ENCODE measurements at regions not wholly inside any gene's neighbourhood (a gene's known extent, or its start where the extent isn't known, plus 50 kb on each side); places are given as distances from the start of the nearest gene placed in this dataset.

DNA sequence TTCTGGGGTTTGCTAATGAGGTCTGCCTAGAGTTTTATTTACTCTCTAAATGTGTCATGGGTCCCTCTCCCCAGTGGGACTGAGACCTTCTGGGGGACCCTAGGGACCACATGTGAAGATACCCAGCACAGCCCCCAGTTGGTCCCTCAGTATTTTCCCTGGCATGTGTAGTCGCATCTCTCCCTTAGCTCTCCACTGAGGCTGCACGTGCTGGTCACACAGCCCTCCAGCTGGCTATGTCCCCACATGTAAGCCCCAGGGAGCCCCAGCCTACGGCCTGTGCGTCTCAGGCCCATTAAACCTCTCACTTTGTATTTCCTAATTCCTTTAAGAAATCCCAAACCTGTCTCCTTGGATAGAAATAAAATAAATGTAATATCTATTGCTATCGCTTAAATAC is 189.6 kb upstream of the TSHZ3 start:
- Histone ChIP-seq H2AFZ (ENCODE audit: insufficient read depth, low read length, poor library complexity) (no peak overlapping the region), H3K18ac (ENCODE audit: low read length) (no peak overlapping the region), H2BK12ac (ENCODE audit: low read length) (no peak overlapping the region), H3K79me1 (ENCODE audit: low read length) (no peaks in the 10 kb centered on the region), H3K27ac (ENCODE audit: low read depth, low read length) (no peak overlapping the region), H2BK120ac (ENCODE audit: insufficient read depth, low read length, poor library complexity) (no peak overlapping the region), H4K12ac (ENCODE audit: low read depth, low read length) (no peak overlapping the region), H3K4ac (ENCODE audit: low read depth, low read length) (no peak overlapping the region), H2BK5ac (ENCODE audit: low read depth, low read length, poor library complexity) (no peak overlapping the region), H3K27me3 (ENCODE audit: insufficient read depth, low read length) (no peaks in the 10 kb centered on the region), H3K4me2 (ENCODE audit: low read length) (no peak overlapping the region), H4K91ac (ENCODE audit: low read depth, low read length) (no peak overlapping the region), H2AK5ac (ENCODE audit: low read length) (no peak overlapping the region), H3K4me3 (ENCODE audit: low read depth, low read length) (no peak overlapping the region), H3K79me2 (ENCODE audit: control insufficient read depth, insufficient read depth, low read length, poor library complexity) (no peaks in the 10 kb centered on the region), H3K23ac (ENCODE audit: low read length) (no peak overlapping the region), H4K8ac (ENCODE audit: low read depth, low read length) (no peak overlapping the region), H3K9me3 (ENCODE audit: insufficient read depth, low read depth, low read length) (peaks cover 2% of the 10 kb centered on the region), H3K4me1 (ENCODE audit: control insufficient read depth in 1 of 2, insufficient read depth in 2 of 2, low read length in 2 of 2) (no peaks in the 10 kb centered on the region), H3K14ac (ENCODE audit: low read length) (no peak overlapping the region), H3K9ac (ENCODE audit: low read length) (no peak overlapping the region), H3K36me3 (ENCODE audit: control insufficient read depth in 1 of 2, insufficient read depth in 2 of 2, low read length in 2 of 2) (no peaks in the 10 kb centered on the region)
- DNase-seq = no peak
- WGBS (ENCODE audit: extremely low coverage, insufficient coverage, insufficient read length) = no CpG with 5 or more reads among the region's 5 CpGs

DNA sequence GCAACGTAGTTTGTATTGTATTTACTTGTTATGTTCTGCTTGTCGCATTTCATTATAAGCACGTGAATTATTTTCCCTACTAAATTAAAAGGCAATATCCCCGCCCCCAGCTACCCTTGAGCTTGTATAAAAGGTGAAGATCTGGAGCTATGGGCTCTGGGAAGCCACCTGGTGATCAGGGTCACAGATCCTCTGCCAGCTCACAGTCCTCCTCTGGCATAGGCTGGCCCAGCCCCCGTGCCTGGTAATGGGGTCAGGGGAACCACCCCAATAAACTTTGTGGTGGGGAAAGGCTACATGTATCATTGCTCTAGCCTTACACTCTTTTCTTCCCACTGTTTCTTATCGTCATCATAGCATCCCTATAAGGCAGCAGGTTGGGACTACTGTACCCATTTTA is 190.2 kb upstream of the TSHZ3 start:
- DNase-seq = no peak
- Histone ChIP-seq H3K27me3 (ENCODE audit: insufficient read depth, low read length) (no peaks in the 10 kb centered on the region), H3K4ac (ENCODE audit: low read depth, low read length) (no peak overlapping the region), H4K91ac (ENCODE audit: low read depth, low read length) (no peak overlapping the region), H2AFZ (ENCODE audit: insufficient read depth, low read length, poor library complexity) (no peak overlapping the region), H3K4me1 (ENCODE audit: control insufficient read depth in 1 of 2, insufficient read depth in 2 of 2, low read length in 2 of 2) (no peaks in the 10 kb centered on the region), H3K27ac (ENCODE audit: low read depth, low read length) (no peak overlapping the region), H3K9me3 (ENCODE audit: insufficient read depth, low read depth, low read length) (peaks cover 2% of the 10 kb centered on the region), H3K4me2 (ENCODE audit: low read length) (no peak overlapping the region), H2BK5ac (ENCODE audit: low read depth, low read length, poor library complexity) (no peak overlapping the region), H3K36me3 (ENCODE audit: control insufficient read depth in 1 of 2, insufficient read depth in 2 of 2, low read length in 2 of 2) (no peaks in the 10 kb centered on the region), H2BK12ac (ENCODE audit: low read length) (no peak overlapping the region), H3K79me1 (ENCODE audit: low read length) (no peaks in the 10 kb centered on the region), H3K14ac (ENCODE audit: low read length) (no peak overlapping the region), H3K23ac (ENCODE audit: low read length) (no peak overlapping the region), H3K18ac (ENCODE audit: low read length) (no peak overlapping the region), H3K4me3 (ENCODE audit: low read depth, low read length) (no peak overlapping the region), H4K12ac (ENCODE audit: low read depth, low read length) (no peak overlapping the region), H2BK120ac (ENCODE audit: insufficient read depth, low read length, poor library complexity) (no peak overlapping the region), H3K79me2 (ENCODE audit: control insufficient read depth, insufficient read depth, low read length, poor library complexity) (no peaks in the 10 kb centered on the region), H2AK5ac (ENCODE audit: low read length) (no peak overlapping the region), H4K8ac (ENCODE audit: low read depth, low read length) (no peak overlapping the region), H3K9ac (ENCODE audit: low read length) (no peak overlapping the region)
- WGBS (ENCODE audit: extremely low coverage, insufficient coverage, insufficient read length) = no CpG with 5 or more reads among the region's 6 CpGs

GRCh38 chr19:31541396-31541795 is 192.2 kb upstream of the TSHZ3 start:
- Histone ChIP-seq H3K27me3 (ENCODE audit: insufficient read depth, low read length) (no peaks in the 10 kb centered on the region), H2BK120ac (ENCODE audit: insufficient read depth, low read length, poor library complexity) (no peak overlapping the region), H3K27ac (ENCODE audit: low read depth, low read length) (no peak overlapping the region), H3K14ac (ENCODE audit: low read length) (no peak overlapping the region), H2BK12ac (ENCODE audit: low read length) (no peak overlapping the region), H4K12ac (ENCODE audit: low read depth, low read length) (no peak overlapping the region), H3K4me1 (ENCODE audit: control insufficient read depth in 1 of 2, insufficient read depth in 2 of 2, low read length in 2 of 2) (no peaks in the 10 kb centered on the region), H3K79me1 (ENCODE audit: low read length) (no peaks in the 10 kb centered on the region), H2BK5ac (ENCODE audit: low read depth, low read length, poor library complexity) (no peak overlapping the region), H3K23ac (ENCODE audit: low read length) (no peak overlapping the region), H3K4me2 (ENCODE audit: low read length) (no peak overlapping the region), H4K91ac (ENCODE audit: low read depth, low read length) (no peak overlapping the region), H3K36me3 (ENCODE audit: control insufficient read depth in 1 of 2, insufficient read depth in 2 of 2, low read length in 2 of 2) (no peaks in the 10 kb centered on the region), H3K79me2 (ENCODE audit: control insufficient read depth, insufficient read depth, low read length, poor library complexity) (no peaks in the 10 kb centered on the region), H3K9me3 (ENCODE audit: insufficient read depth, low read depth, low read length) (peaks cover 2% of the 10 kb centered on the region), H3K18ac (ENCODE audit: low read length) (no peak overlapping the region), H2AK5ac (ENCODE audit: low read length) (no peak overlapping the region), H2AFZ (ENCODE audit: insufficient read depth, low read length, poor library complexity) (no peak overlapping the region), H3K9ac (ENCODE audit: low read length) (no peak overlapping the region), H4K8ac (ENCODE audit: low read depth, low read length) (no peak overlapping the region), H3K4me3 (ENCODE audit: low read depth, low read length) (no peak overlapping the region), H3K4ac (ENCODE audit: low read depth, low read length) (no peak overlapping the region)
- WGBS (ENCODE audit: extremely low coverage, insufficient coverage, insufficient read length) = no CpG with 5 or more reads among the region's 2 CpGs
- no peak for DNase-seq

- Histone ChIP-seq H2AK5ac (ENCODE audit: low read length) (no peak overlapping the region), H2AFZ (ENCODE audit: insufficient read depth, low read length, poor library complexity) (no peak overlapping the region), H3K4me1 (ENCODE audit: control insufficient read depth in 1 of 2, insufficient read depth in 2 of 2, low read length in 2 of 2) (no peaks in the 10 kb centered on the region), H3K79me2 (ENCODE audit: control insufficient read depth, insufficient read depth, low read length, poor library complexity) (no peaks in the 10 kb centered on the region), H3K4me3 (ENCODE audit: low read depth, low read length) (no peak overlapping the region), H3K9ac (ENCODE audit: low read length) (no peak overlapping the region), H4K8ac (ENCODE audit: low read depth, low read length) (no peak overlapping the region), H2BK5ac (ENCODE audit: low read depth, low read length, poor library complexity) (no peak overlapping the region), H3K18ac (ENCODE audit: low read length) (no peak overlapping the region), H3K9me3 (ENCODE audit: insufficient read depth, low read depth, low read length) (no peaks in the 10 kb centered on the region), H3K4ac (ENCODE audit: low read depth, low read length) (no peak overlapping the region), H3K79me1 (ENCODE audit: low read length) (no peaks in the 10 kb centered on the region), H2BK120ac (ENCODE audit: insufficient read depth, low read length, poor library complexity) (no peak overlapping the region), H3K23ac (ENCODE audit: low read length) (no peak overlapping the region), H3K27ac (ENCODE audit: low read depth, low read length) (no peak overlapping the region), H4K12ac (ENCODE audit: low read depth, low read length) (no peak overlapping the region), H3K4me2 (ENCODE audit: low read length) (no peak overlapping the region), H3K27me3 (ENCODE audit: insufficient read depth, low read length) (no peaks in the 10 kb centered on the region), H3K36me3 (ENCODE audit: control insufficient read depth in 1 of 2, insufficient read depth in 2 of 2, low read length in 2 of 2) (no peaks in the 10 kb centered on the region), H2BK12ac (ENCODE audit: low read length) (no peak overlapping the region), H4K91ac (ENCODE audit: low read depth, low read length) (no peak overlapping the region), H3K14ac (ENCODE audit: low read length) (no peak overlapping the region)
- no peak for DNase-seq
- WGBS (ENCODE audit: extremely low coverage, insufficient coverage, insufficient read length) = no CpG with 5 or more reads among the region's 5 CpGs
Measured at GRCh38 chr19:31543456-31543855, 194.2 kb upstream of the TSHZ3 start.
